Stomach (tissue), 4 donors: ENCODE measurements at regions not wholly inside any gene's neighbourhood (a gene's known extent, or its start where the extent isn't known, plus 50 kb on each side); places are given as distances from the start of the nearest gene placed in this dataset.

Experiments
- EP300 ChIP-seq: sonication (generic); formaldehyde crosslinking; IDR thresholded peaks from one replicate; pipeline ENCODE4 v1.6.1; 2017; ENCODE audit warnings: antibody characterized with exemption
- POLR2A ChIP-seq, 4 donors: fragments of 450-650 bp; IDR thresholded peaks; one replicate each; pipeline ENCODE4 v1.6.1; 2016; ENCODE audit warnings: antibody characterized with exemption in 4 of 4, control low read depth in 2 of 4, mild to moderate bottlenecking in 1 of 4, moderate library complexity in 1 of 4
- TF ChIP-seq, protein P1 (sequence below), 7 experiments: fragments of 450-650 bp in 4 of 7; fragments of 200-600 bp in 3 of 7; sonication (generic) in 3 of 7; IDR thresholded peaks; one replicate each; pipeline ENCODE4 v1.5.1; 2016 to 2019; ENCODE audit warnings: antibody characterized with exemption in 7 of 7, control low read depth in 2 of 7, mild to moderate bottlenecking in 1 of 7

DNA sequence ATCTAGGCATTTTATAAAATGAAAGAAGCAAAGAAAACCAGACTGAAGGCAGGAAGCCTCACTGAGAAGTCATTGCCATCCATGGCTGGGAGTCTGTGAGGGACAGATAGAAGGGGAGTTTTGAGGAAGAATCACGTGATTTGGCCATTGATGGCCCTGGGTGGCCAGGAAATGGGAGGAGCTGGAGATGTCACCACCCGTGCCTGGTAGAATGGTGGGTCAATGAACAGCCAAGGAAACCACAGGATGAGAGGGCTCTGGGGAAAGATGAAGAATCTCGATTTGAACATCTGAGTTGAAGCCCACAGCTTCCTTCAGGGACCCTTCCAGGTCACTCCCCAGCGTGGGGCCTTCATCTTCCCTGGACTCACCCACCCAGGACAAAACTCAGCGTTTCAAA lies 103.3 kb upstream of the CHST15 start:
- TF ChIP-seq, protein P1, sequence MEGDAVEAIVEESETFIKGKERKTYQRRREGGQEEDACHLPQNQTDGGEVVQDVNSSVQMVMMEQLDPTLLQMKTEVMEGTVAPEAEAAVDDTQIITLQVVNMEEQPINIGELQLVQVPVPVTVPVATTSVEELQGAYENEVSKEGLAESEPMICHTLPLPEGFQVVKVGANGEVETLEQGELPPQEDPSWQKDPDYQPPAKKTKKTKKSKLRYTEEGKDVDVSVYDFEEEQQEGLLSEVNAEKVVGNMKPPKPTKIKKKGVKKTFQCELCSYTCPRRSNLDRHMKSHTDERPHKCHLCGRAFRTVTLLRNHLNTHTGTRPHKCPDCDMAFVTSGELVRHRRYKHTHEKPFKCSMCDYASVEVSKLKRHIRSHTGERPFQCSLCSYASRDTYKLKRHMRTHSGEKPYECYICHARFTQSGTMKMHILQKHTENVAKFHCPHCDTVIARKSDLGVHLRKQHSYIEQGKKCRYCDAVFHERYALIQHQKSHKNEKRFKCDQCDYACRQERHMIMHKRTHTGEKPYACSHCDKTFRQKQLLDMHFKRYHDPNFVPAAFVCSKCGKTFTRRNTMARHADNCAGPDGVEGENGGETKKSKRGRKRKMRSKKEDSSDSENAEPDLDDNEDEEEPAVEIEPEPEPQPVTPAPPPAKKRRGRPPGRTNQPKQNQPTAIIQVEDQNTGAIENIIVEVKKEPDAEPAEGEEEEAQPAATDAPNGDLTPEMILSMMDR (IDR thresholded peaks at IDR 0.05), result no peak
- TF ChIP-seq POLR2A (IDR thresholded peaks at IDR 0.05) (no peak), EP300 (no peak)
